Mesenchymal stem cell (in vitro differentiated cells and primary cell): ENCODE measurements at regions not wholly inside any gene's neighbourhood (a gene's known extent, or its start where the extent isn't known, plus 50 kb on each side); places are given as distances from the start of the nearest gene placed in this dataset.

ENCODE experiments used
- DNase-seq: peaks from one replicate; pipeline ENCODE4 v3.0.0-alpha.2; 2013
- H2AFZ ChIP-seq: one replicate; pipeline ENCODE4 v1.6.1; 2013; ENCODE audit warnings: low read depth, mild to moderate bottlenecking, control low read depth, inconsistent platforms, low read length, moderate library complexity
- H2AK5ac ChIP-seq: 2 replicates; pipeline ENCODE4 v1.6.1; 2013; ENCODE audit warnings: low read length, moderate library complexity, mild to moderate bottlenecking, inconsistent platforms; ENCODE audit not compliant: severe bottlenecking
- H2BK120ac ChIP-seq: one replicate; pipeline ENCODE4 v1.6.1; 2013; ENCODE audit warnings: low read depth, mild to moderate bottlenecking, inconsistent platforms, low read length, moderate library complexity
- H2BK12ac ChIP-seq, 2 experiments: one replicate each; pipeline ENCODE4 v1.6.1; 2013; ENCODE audit warnings: inconsistent platforms in 2 of 2, low read length in 2 of 2, mild to moderate bottlenecking in 2 of 2, moderate library complexity in 2 of 2, control low read depth in 1 of 2
- H2BK15ac ChIP-seq: one replicate; pipeline ENCODE4 v1.6.1; 2013; ENCODE audit warnings: mild to moderate bottlenecking, low read depth, inconsistent platforms; ENCODE audit not compliant: poor library complexity, severe bottlenecking
- H2BK5ac ChIP-seq: 2 replicates; pipeline ENCODE4 v1.6.1; 2013; ENCODE audit warnings: low read depth, mild to moderate bottlenecking, low read length, control low read depth, inconsistent platforms; ENCODE audit not compliant: poor library complexity, severe bottlenecking
- H3K14ac ChIP-seq, 2 experiments: one replicate each; pipeline ENCODE4 v1.6.1; 2013; ENCODE audit warnings: inconsistent platforms in 2 of 2, low read length in 2 of 2, control low read depth in 1 of 2, mild to moderate bottlenecking in 1 of 2, moderate library complexity in 1 of 2
- H3K18ac ChIP-seq, 2 experiments: one replicate each; pipeline ENCODE4 v1.6.1; 2013; ENCODE audit warnings: inconsistent platforms in 2 of 2, low read length in 2 of 2, control low read depth in 1 of 2, low read depth in 1 of 2, mild to moderate bottlenecking in 1 of 2
- H3K23ac ChIP-seq, 2 experiments: one replicate each; pipeline ENCODE4 v1.6.1; 2013; ENCODE audit warnings: inconsistent platforms in 2 of 2, low read length in 2 of 2, mild to moderate bottlenecking in 2 of 2, moderate library complexity in 2 of 2, control low read depth in 1 of 2
- H3K27ac ChIP-seq: 2 replicates; pipeline ENCODE4 v1.5.1; 2013; ENCODE audit warnings: mild to moderate bottlenecking, moderate library complexity, low read length, control low read depth, inconsistent platforms; ENCODE audit not compliant: poor library complexity, severe bottlenecking
- H3K27me3 ChIP-seq, 2 experiments: 2 replicates each; pipeline versions ENCODE4 v1.6.1 to v1.7.0; 2013; ENCODE audit warnings: low read length in 2 of 2, mild to moderate bottlenecking in 2 of 2, moderate library complexity in 2 of 2, control low read depth in 1 of 2, inconsistent platforms in 1 of 2; ENCODE audit not compliant: control insufficient read depth in 1 of 2, insufficient read depth in 1 of 2
- H3K36me3 ChIP-seq, 2 experiments: 2 replicates each; pipeline versions ENCODE4 v1.6.1 to v1.7.0; 2013; ENCODE audit warnings: low read length in 2 of 2, control low read depth in 1 of 2, inconsistent platforms in 1 of 2, low read depth in 1 of 2, mild to moderate bottlenecking in 1 of 2; ENCODE audit not compliant: insufficient read depth in 2 of 2, control insufficient read depth in 1 of 2
- H3K4ac ChIP-seq, 2 experiments: one replicate each; pipeline ENCODE4 v1.6.1; 2013; ENCODE audit warnings: inconsistent platforms in 2 of 2, low read length in 2 of 2, mild to moderate bottlenecking in 2 of 2, moderate library complexity in 2 of 2, control low read depth in 1 of 2, low read depth in 1 of 2
- H3K4me1 ChIP-seq: 2 replicates; pipeline ENCODE4 v1.6.1; 2013; ENCODE audit warnings: low read depth, low read length, control low read depth; ENCODE audit not compliant: control insufficient read depth, insufficient read depth
- H3K4me2 ChIP-seq: 2 replicates; pipeline ENCODE4 v1.6.1; 2013; ENCODE audit warnings: low read length, mild to moderate bottlenecking, inconsistent platforms; ENCODE audit not compliant: poor library complexity, severe bottlenecking
- H3K4me3 ChIP-seq, 2 experiments: 2 replicates each; pipeline versions ENCODE4 v1.5.1 to v1.7.0; 2013; ENCODE audit warnings: low read length in 2 of 2, mild to moderate bottlenecking in 2 of 2, control low read depth in 1 of 2, low read depth in 1 of 2; ENCODE audit not compliant: insufficient read depth in 1 of 2
- H3K79me1 ChIP-seq: replicated peaks from 2 replicates; pipeline ENCODE4 v1.6.1; 2013; ENCODE audit warnings: mild to moderate bottlenecking, control low read depth, low read length, inconsistent platforms; ENCODE audit not compliant: poor library complexity, severe bottlenecking
- H3K9ac ChIP-seq: 2 replicates; pipeline ENCODE4 v1.7.0; 2013; ENCODE audit warnings: mild to moderate bottlenecking, low read length, moderate library complexity
- H3K9me3 ChIP-seq: 2 replicates; pipeline ENCODE4 v1.7.0; 2013; ENCODE audit warnings: mild to moderate bottlenecking, low read length; ENCODE audit not compliant: control insufficient read depth
- H4K8ac ChIP-seq: one replicate; pipeline ENCODE4 v1.6.1; 2013; ENCODE audit warnings: inconsistent platforms, mild to moderate bottlenecking, low read length, moderate library complexity
- H4K91ac ChIP-seq: one replicate; pipeline ENCODE4 v1.6.1; 2013; ENCODE audit warnings: mild to moderate bottlenecking, low read length, inconsistent platforms
- WGBS: methylation state at CpG from one replicate; pipeline ENCODE4 v1.1.7; 2013; ENCODE audit warnings: mixed read lengths; 5-methylcytosine and 5-hydroxymethylcytosine counted together

DNA sequence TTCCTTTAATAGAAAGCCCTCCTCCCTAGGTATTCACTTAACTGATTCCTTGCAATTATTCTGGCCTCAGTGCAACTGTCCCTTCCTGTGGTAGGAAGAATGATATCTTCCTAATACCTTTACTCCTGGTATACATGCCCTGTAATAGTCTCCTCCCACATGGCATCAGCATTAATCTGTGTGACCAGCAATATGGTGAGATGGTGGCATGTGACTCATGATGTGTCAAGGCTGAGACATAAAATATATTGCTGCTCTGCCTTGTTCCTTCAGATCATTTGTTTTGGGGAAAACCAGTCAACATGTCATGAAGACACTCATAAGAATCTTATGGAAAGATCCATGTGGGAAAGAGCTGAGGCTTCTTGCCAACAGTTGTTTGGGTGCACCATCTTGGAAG, 149.1 kb upstream of the TRPM3 start:
- no peak overlapping the region for H3K14ac ChIP-seq
- no peak overlapping the region for H2BK15ac ChIP-seq
- no peak overlapping the region for H3K4me3 ChIP-seq
- no peak for DNase-seq
- no peak overlapping the region for H3K18ac ChIP-seq
- H3K4ac ChIP-seq, result no peak overlapping the region
- no peak overlapping the region for H2BK12ac ChIP-seq
- H3K23ac ChIP-seq, result no peak overlapping the region
- no peaks in the 10 kb centered on the region for H3K27me3 ChIP-seq
- H3K4me1 ChIP-seq, result no peaks in the 10 kb centered on the region
- H3K79me1 ChIP-seq, result no peaks in the 10 kb centered on the region
- no peak overlapping the region for H3K9ac ChIP-seq
- no peak overlapping the region for H2AK5ac ChIP-seq
- no peak overlapping the region for H4K8ac ChIP-seq
- H2BK5ac ChIP-seq, result no peak overlapping the region
- no peak overlapping the region for H2AFZ ChIP-seq
- no peaks in the 10 kb centered on the region for H3K36me3 ChIP-seq
- H3K9me3 ChIP-seq, result no peaks in the 10 kb centered on the region
- no peak overlapping the region for H3K27ac ChIP-seq
- H4K91ac ChIP-seq, result no peak overlapping the region
- H2BK120ac ChIP-seq, result no peak overlapping the region
- H3K4me2 ChIP-seq, result no peak overlapping the region

DNA sequence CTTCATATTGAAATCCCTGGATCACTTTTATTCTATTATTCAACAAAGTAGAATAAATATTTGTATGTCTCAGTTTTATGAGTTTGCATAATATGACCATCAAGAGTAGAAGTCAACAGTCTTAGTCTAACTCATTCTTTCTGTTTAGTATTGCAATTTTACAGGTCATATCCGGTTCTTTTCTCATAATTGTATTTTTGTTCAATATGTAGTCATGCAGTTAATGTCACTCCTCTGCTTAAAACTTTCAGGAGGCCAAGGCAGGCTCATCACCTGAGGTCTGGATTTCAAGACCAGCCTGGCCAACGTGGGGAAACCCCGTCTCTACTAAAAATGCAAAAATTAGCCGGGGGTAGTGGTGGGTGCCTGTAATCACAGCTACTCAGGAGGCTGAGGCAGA, 148.4 kb upstream of the TRPM3 start:
- Histone ChIP-seq H3K27ac (no peak overlapping the region), H3K27me3 (no peaks in the 10 kb centered on the region), H3K9me3 (no peaks in the 10 kb centered on the region), H3K4me3 (no peak overlapping the region), H2BK15ac (no peak overlapping the region), H2AK5ac (no peak overlapping the region), H4K8ac (no peak overlapping the region), H3K14ac (no peak overlapping the region), H3K79me1 (no peaks in the 10 kb centered on the region), H2AFZ (no peak overlapping the region), H2BK5ac (no peak overlapping the region), H3K36me3 (no peaks in the 10 kb centered on the region), H3K4me1 (no peaks in the 10 kb centered on the region), H3K4me2 (no peak overlapping the region), H3K23ac (no peak overlapping the region), H3K4ac (no peak overlapping the region), H2BK12ac (no peak overlapping the region), H3K9ac (no peak overlapping the region), H4K91ac (no peak overlapping the region), H3K18ac (no peak overlapping the region), H2BK120ac (no peak overlapping the region)
- no peak for DNase-seq
- WGBS, result 66% methylated on average over 3 of the region's 4 CpGs

- Histone ChIP-seq H3K36me3 (no peaks in the 10 kb centered on the region), H3K4me2 (no peak overlapping the region), H2BK12ac (no peak overlapping the region), H3K14ac (no peak overlapping the region), H3K18ac (no peak overlapping the region), H2AFZ (no peak overlapping the region), H3K27me3 (no peaks in the 10 kb centered on the region), H3K79me1 (no peaks in the 10 kb centered on the region), H2BK120ac (no peak overlapping the region), H3K27ac (no peak overlapping the region), H4K8ac (no peak overlapping the region), H2BK5ac (no peak overlapping the region), H3K9ac (no peak overlapping the region), H2BK15ac (no peak overlapping the region), H3K23ac (no peak overlapping the region), H2AK5ac (no peak overlapping the region), H3K4ac (no peak overlapping the region), H4K91ac (no peak overlapping the region), H3K9me3 (no peaks in the 10 kb centered on the region), H3K4me3 (no peak overlapping the region), H3K4me1 (no peaks in the 10 kb centered on the region)
- no peak for DNase-seq
- WGBS, result 69% methylated on average over 2 of the region's 5 CpGs
These were observed 147.6 kb upstream of the TRPM3 start for GRCh38 chr9:71268871-71269635.

- Histone ChIP-seq H2BK5ac (no peak overlapping the region), H2BK15ac (no peak overlapping the region), H2BK12ac (no peak overlapping the region), H2AFZ (no peak overlapping the region), H2BK120ac (no peak overlapping the region), H3K27me3 (no peaks in the 10 kb centered on the region), H3K18ac (no peak overlapping the region), H3K23ac (no peak overlapping the region), H3K9me3 (peaks cover 14% of the 10 kb centered on the region), H4K91ac (no peak overlapping the region), H2AK5ac (no peak overlapping the region), H3K9ac (no peak overlapping the region), H4K8ac (no peak overlapping the region), H3K14ac (no peak overlapping the region), H3K4me1 (no peaks in the 10 kb centered on the region), H3K4ac (no peak overlapping the region), H3K79me1 (no peaks in the 10 kb centered on the region), H3K4me2 (no peak overlapping the region), H3K36me3 (no peaks in the 10 kb centered on the region), H3K27ac (no peak overlapping the region), H3K4me3 (no peak overlapping the region)
- no peak for DNase-seq
These were observed 142.0 kb upstream of the TRPM3 start for GRCh38 chr9:71263451-71263850.
